Adrenal gland (tissue), 9 donors: ENCODE measurements at regions not wholly inside any gene's neighbourhood (a gene's known extent, or its start where the extent isn't known, plus 50 kb on each side); places are given as distances from the start of the nearest gene placed in this dataset.
"Not testable (repeated sequence)": the region's sequence is repeated elsewhere in the genome, so short reads cannot be mapped to it uniquely, and the experiment has no call there.

Source experiments
- DNase-seq, 7 donors: peaks; one replicate each; pipeline ENCODE4 v3.0.0-alpha.2; 2019 to 2020
- H3K27ac ChIP-seq, 5 donors: fragments of 200-600 bp; sonication (generic) in 4 of 5; 1 replicate in 3 of 5; 2 replicates in 2 of 5; pipeline versions ENCODE4 v1.5.1 to v1.8.0; 2016 to 2020; ENCODE audit warnings: mild to moderate bottlenecking in 1 of 5
- H3K27me3 ChIP-seq: fragments of 200-600 bp; 2 replicates; pipeline ENCODE4 v1.8.0; 2021
- H3K36me3 ChIP-seq, 2 donors: fragments of 200-600 bp; replicated peaks in 1 of 2; 1 replicate in 1 of 2; 2 replicates in 1 of 2; pipeline versions ENCODE4 v1.5.1 to v1.8.0; 2018 to 2022
- H3K4me1 ChIP-seq, 2 donors: fragments of 200-600 bp; replicated peaks in 1 of 2; 1 replicate in 1 of 2; 2 replicates in 1 of 2; pipeline versions ENCODE4 v1.5.1 to v1.8.0; 2018 to 2021
- H3K4me3 ChIP-seq, 4 donors: fragments of 200-600 bp; sonication (generic) in 3 of 4; one replicate each; pipeline ENCODE4 v1.5.1; 2016 to 2018
- H3K9me3 ChIP-seq, 3 donors: fragments of 200-600 bp; sonication (generic) in 1 of 3; replicated peaks in 1 of 3; 1 replicate in 2 of 3; 2 replicates in 1 of 3; pipeline versions ENCODE4 v1.5.1 to v1.8.0; 2016 to 2021
- CTCF ChIP-seq, 6 experiments: fragments of 450-650 bp in 4 of 6; fragments of 200-600 bp in 2 of 6; sonication (generic) in 1 of 6; IDR thresholded peaks; 1 replicate in 5 of 6; 2 replicates in 1 of 6; pipeline versions ENCODE4 v1.5.1 to v1.8.0; 2016 to 2021; ENCODE audit warnings: antibody characterized with exemption in 6 of 6, mild to moderate bottlenecking in 2 of 6, moderate library complexity in 1 of 6
- POLR2A ChIP-seq, 2 donors: fragments of 450-650 bp; IDR thresholded peaks; one replicate each; pipeline ENCODE4 v1.6.1; 2017; ENCODE audit warnings: antibody characterized with exemption in 2 of 2, mild to moderate bottlenecking in 2 of 2, moderate library complexity in 1 of 2
- WGBS, 4 donors: extraction: QIAGEN DNeasy Blood & Tissue Kit in 2 of 4; methylation state at CpG; one replicate each; pipeline versions ENCODE4 v1.1.5 to v1.1.7; 2013 to 2017; 5-methylcytosine and 5-hydroxymethylcytosine counted together
- intact Hi-C, 2 donors: fragments of 100-400 bp; cut with DNase I; formaldehyde crosslinking; loops; one replicate each; pipeline versions ENCODE4 v1.14.1 to v1.15.0; 2022 to 2023
- donor health status: healthy with polysubstance abuse.
- donor health status: Bipolar disorder and iron deficiency.
- donor health status: DM: yes; HTN: yes; CAD: no.
- donor health status: DM: no; HTN: no; CAD: no.
- donor health status: DM: no; HTN: no; CAD: no.

- no peaks in the 10 kb centered on the region for H3K27me3 ChIP-seq
- no peaks in the 10 kb centered on the region for H3K36me3 ChIP-seq
- H3K27ac ChIP-seq: no peak overlapping the region
- intact Hi-C loops: no loop called here
- H3K4me3 ChIP-seq: no peak overlapping the region
- TF ChIP-seq POLR2A (IDR thresholded peaks at IDR 0.05) (no peak), CTCF (IDR thresholded peaks at IDR 0.05) (no peak)
- 79 to 90% (median 87%) methylated on average over 7 of the region's 7 CpGs for WGBS, 4 donors
- no peak for DNase-seq
- H3K4me1 ChIP-seq: no peaks in the 10 kb centered on the region
- H3K9me3 ChIP-seq: no peaks in the 10 kb centered on the region
Measured at GRCh38 chr2:221994926-221995325, 303.9 kb downstream of the PAX3 start.

DNA sequence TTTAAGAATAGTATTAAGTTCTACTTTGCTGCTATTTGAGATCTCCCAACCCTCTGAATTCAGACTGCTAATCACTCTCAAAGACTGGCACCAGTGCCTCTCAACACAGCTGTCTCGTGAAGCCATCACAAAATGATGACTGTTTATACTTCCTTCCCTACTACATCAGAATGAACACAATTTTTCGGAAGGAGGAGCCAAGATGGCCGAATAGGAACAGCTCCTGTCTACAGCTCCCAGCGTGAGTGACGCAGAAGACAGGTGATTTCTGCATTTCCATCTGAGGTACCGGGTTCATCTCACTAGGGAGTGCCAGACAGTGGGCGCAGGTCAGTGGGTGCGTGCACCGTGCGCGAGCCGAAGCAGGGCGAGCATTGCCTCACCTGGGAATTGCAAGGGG lies 314.4 kb downstream of the PAX3 start:
- H3K27ac ChIP-seq, intact Hi-C loops, H3K36me3 ChIP-seq, DNase-seq, H3K4me3 ChIP-seq, H3K9me3 ChIP-seq, H3K27me3 ChIP-seq, H3K4me1 ChIP-seq: not testable (repeated sequence)
- WGBS, 4 donors: 73 to 92% (median 75%) methylated on average over 6 to 10 of the region's 13 CpGs

DNA sequence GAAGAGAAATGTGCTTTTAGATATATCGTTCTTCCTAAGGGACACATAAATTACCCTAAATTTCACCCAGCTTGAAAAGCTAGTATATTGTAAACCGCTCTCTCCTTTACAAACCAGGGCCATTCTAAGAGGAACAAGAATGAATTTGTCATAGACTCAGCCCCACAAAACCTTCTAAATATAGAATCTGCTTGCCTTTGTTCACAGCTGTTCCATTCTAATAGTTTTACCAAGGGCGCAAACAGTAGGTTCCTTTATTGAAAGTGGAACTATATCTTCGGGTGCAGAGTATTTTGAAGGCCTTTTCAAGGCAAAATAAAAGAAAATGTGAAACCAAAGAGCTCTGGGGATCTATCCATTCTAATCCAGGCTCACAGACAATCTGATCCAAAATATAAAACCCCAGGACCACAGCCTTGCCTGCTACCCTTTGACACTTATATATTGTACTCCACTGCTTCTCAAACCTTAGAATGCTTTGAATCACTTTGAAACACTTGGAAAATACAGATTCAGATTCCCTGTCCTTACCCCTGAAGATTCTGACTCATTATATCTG lies 316.8 kb downstream of the PAX3 start:
- Histone ChIP-seq H3K27me3 (no peaks in the 10 kb centered on the region), H3K4me3 (no peak overlapping the region), H3K4me1 (no peaks in the 10 kb centered on the region), H3K27ac (no peak overlapping the region), H3K36me3 (no peaks in the 10 kb centered on the region), H3K9me3 (no peaks in the 10 kb centered on the region)
- no peak for DNase-seq
- intact Hi-C loops: no loop called here
- TF ChIP-seq POLR2A (IDR thresholded peaks at IDR 0.05) (no peak), CTCF (IDR thresholded peaks at IDR 0.05) (no peak)
- 57 to 65% (median 61%) methylated on average over 4 of the region's 4 CpGs for WGBS, 4 donors

GRCh38 chr2:221975151-221975550 lies 323.6 kb downstream of the PAX3 start:
- Histone ChIP-seq H3K9me3 (no peaks in the 10 kb centered on the region), H3K36me3 (no peaks in the 10 kb centered on the region), H3K27ac (no peak overlapping the region), H3K4me1 (no peaks in the 10 kb centered on the region), H3K4me3 (no peak overlapping the region), H3K27me3 (no peaks in the 10 kb centered on the region)
- no peak for DNase-seq
- 74 to 92% (median 84%) methylated on average over 2 of the region's 2 CpGs for WGBS, 4 donors
- intact Hi-C loops: no loop called here
- TF ChIP-seq POLR2A (IDR thresholded peaks at IDR 0.05): no peak

DNA sequence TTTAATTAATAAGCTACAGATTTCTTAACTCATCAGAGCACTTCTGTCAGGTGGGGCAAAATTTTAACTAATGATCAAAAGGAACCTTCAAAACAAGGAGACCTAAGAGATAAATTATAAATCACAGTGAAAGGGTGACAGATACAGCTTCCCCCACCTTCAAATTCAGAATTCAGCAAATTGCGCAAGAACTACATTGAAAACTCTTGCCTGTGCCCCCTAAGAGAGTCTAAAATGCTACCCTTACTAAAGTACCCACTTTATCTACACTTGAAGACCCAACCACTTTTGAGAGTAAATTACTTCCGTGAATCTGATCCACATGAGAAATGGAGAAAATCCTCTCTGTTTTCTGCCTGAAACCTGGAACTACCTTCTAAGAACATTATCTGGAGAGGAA lies 324.9 kb downstream of the PAX3 start:
- 80 to 96% (median 94%) methylated on average over 2 of the region's 2 CpGs for WGBS, 4 donors
- intact Hi-C loops: no loop called here
- Histone ChIP-seq H3K27me3 (peaks cover 4% of the 10 kb centered on the region), H3K36me3 (no peaks in the 10 kb centered on the region), H3K27ac (no peak overlapping the region), H3K4me1 (no peaks in the 10 kb centered on the region), H3K9me3 (no peaks in the 10 kb centered on the region), H3K4me3 (no peak overlapping the region)
- no peak for DNase-seq
- TF ChIP-seq POLR2A (IDR thresholded peaks at IDR 0.05) (no peak), CTCF (IDR thresholded peaks at IDR 0.05) (no peak)
